Parathyroid adenoma (tissue), 2 donors: ENCODE measurements at regions not wholly inside any gene's neighbourhood (a gene's known extent, or its start where the extent isn't known, plus 50 kb on each side); places are given as distances from the start of the nearest gene placed in this dataset.
"Not testable (repeated sequence)": the region's sequence is repeated elsewhere in the genome, so short reads cannot be mapped to it uniquely, and the experiment has no call there.

ENCODE experiments used
- H2AFZ ChIP-seq: fragments of 300-600 bp; sonication (generic); one replicate; pipeline ENCODE4 v1.7.0; 2017; ENCODE audit warnings: antibody characterized with exemption, mild to moderate bottlenecking
- H3K27ac ChIP-seq: fragments of 300-600 bp; sonication (generic); one replicate; pipeline ENCODE4 v1.7.0; 2017
- H3K27me3 ChIP-seq: fragments of 300-600 bp; sonication (generic); one replicate; pipeline ENCODE4 v1.7.0; 2017; ENCODE audit warnings: low read length; ENCODE audit not compliant: control insufficient read depth, insufficient read depth
- H3K36me3 ChIP-seq: fragments of 300-600 bp; sonication (generic); one replicate; pipeline ENCODE4 v1.7.0; 2017; ENCODE audit warnings: low read length; ENCODE audit not compliant: control insufficient read depth, insufficient read depth
- H3K4me1 ChIP-seq: fragments of 300-600 bp; sonication (generic); one replicate; pipeline ENCODE4 v1.7.0; 2017; ENCODE audit warnings: control low read depth
- H3K4me2 ChIP-seq: fragments of 300-600 bp; sonication (generic); one replicate; pipeline ENCODE4 v1.7.0; 2017; ENCODE audit warnings: low read length
- H3K4me3 ChIP-seq: fragments of 300-600 bp; sonication (generic); one replicate; pipeline ENCODE4 v1.7.0; 2017; ENCODE audit warnings: low read depth, low read length
- H3K79me2 ChIP-seq: fragments of 300-600 bp; sonication (generic); one replicate; pipeline ENCODE4 v1.7.0; 2017; ENCODE audit warnings: control low read depth
- H3K9ac ChIP-seq: fragments of 300-600 bp; sonication (generic); one replicate; pipeline ENCODE4 v1.7.0; 2017; ENCODE audit warnings: mild to moderate bottlenecking
- H3K9me3 ChIP-seq: fragments of 300-600 bp; sonication (generic); one replicate; pipeline ENCODE4 v1.7.0; 2017; ENCODE audit warnings: low read length; ENCODE audit not compliant: control insufficient read depth
- CTCF ChIP-seq: fragments of 300-600 bp; sonication (generic); IDR thresholded peaks from one replicate; pipeline ENCODE4 v1.7.0; 2017; ENCODE audit warnings: antibody characterized with exemption, mild to moderate bottlenecking
- donor health status: primary hyperparathyroidism.

- no peak overlapping the region for H3K4me2 ChIP-seq
- H2AFZ ChIP-seq: no peak overlapping the region
- no peaks in the 10 kb centered on the region for H3K4me1 ChIP-seq
- H3K27ac ChIP-seq: no peak overlapping the region
- H3K79me2 ChIP-seq: no peaks in the 10 kb centered on the region
- no peak overlapping the region for H3K9ac ChIP-seq
- no peaks in the 10 kb centered on the region for H3K27me3 ChIP-seq
- H3K9me3 ChIP-seq: no peaks in the 10 kb centered on the region
- no peaks in the 10 kb centered on the region for H3K36me3 ChIP-seq
- no peak overlapping the region for H3K4me3 ChIP-seq
- no peak for TF ChIP-seq CTCF
Measured at GRCh38 chr1:99502400-99502799, 143.5 kb upstream of the PALMD start.

GRCh38 chr1:99503276-99503747 lies 142.6 kb upstream of the PALMD start:
- no peaks in the 10 kb centered on the region for H3K36me3 ChIP-seq
- H3K27ac ChIP-seq: no peak overlapping the region

GRCh38 chr1:99504287-99504686 lies 141.6 kb upstream of the PALMD start:
- Histone ChIP-seq H3K79me2 (no peaks in the 10 kb centered on the region), H3K36me3 (no peaks in the 10 kb centered on the region), H3K27me3 (no peaks in the 10 kb centered on the region), H3K4me1 (no peaks in the 10 kb centered on the region), H3K4me3 (no peak overlapping the region), H3K27ac (no peak overlapping the region), H3K4me2 (no peak overlapping the region), H2AFZ (no peak overlapping the region), H3K9ac (no peak overlapping the region), H3K9me3 (no peaks in the 10 kb centered on the region)
- no peak for TF ChIP-seq CTCF

More at GRCh38 chr1:99503276-99503747, 142.6 kb upstream of the PALMD start:
- H3K4me1 ChIP-seq: no peaks in the 10 kb centered on the region
- H3K27me3 ChIP-seq: no peaks in the 10 kb centered on the region
- no peak overlapping the region for H3K9ac ChIP-seq
- H3K79me2 ChIP-seq: no peaks in the 10 kb centered on the region
- H3K4me2 ChIP-seq: no peak overlapping the region
- TF ChIP-seq CTCF: no peak
- H3K4me3 ChIP-seq: no peak overlapping the region
- no peak overlapping the region for H2AFZ ChIP-seq
- H3K9me3 ChIP-seq: no peaks in the 10 kb centered on the region

- Histone ChIP-seq H3K27ac (no peak overlapping the region), H3K9me3 (no peaks in the 10 kb centered on the region), H3K4me1 (no peaks in the 10 kb centered on the region), H3K79me2 (no peaks in the 10 kb centered on the region), H3K27me3 (no peaks in the 10 kb centered on the region), H3K36me3 (no peaks in the 10 kb centered on the region), H3K4me2 (no peak overlapping the region), H2AFZ (no peak overlapping the region), H3K9ac (no peak overlapping the region), H3K4me3 (no peak overlapping the region)
- TF ChIP-seq CTCF: no peak
Measured at GRCh38 chr1:99506631-99507030, 139.3 kb upstream of the PALMD start.

- not testable (repeated sequence) for H3K79me2 ChIP-seq, H2AFZ ChIP-seq, H3K27ac ChIP-seq, H3K9ac ChIP-seq, H3K4me2 ChIP-seq, H3K36me3 ChIP-seq, H3K4me1 ChIP-seq, H3K9me3 ChIP-seq, H3K27me3 ChIP-seq, H3K4me3 ChIP-seq
Measured at GRCh38 chr1:99507446-99507845, 138.5 kb upstream of the PALMD start.
